WTC11 (cell line): ENCODE measurements at regions not wholly inside any gene's neighbourhood (a gene's known extent, or its start where the extent isn't known, plus 50 kb on each side); places are given as distances from the start of the nearest gene placed in this dataset.

Experiments used
- ATAC-seq: fragments of 200-7000 bp; cut with Tn5 transposase; 2 replicates; pipeline ENCODE4 v1.10.0; 2021; ENCODE audit warnings: mild to moderate bottlenecking, moderate library complexity
- CTCF ChIA-PET: fragments of 300-600 bp; sonication (Branson Sonifier 250); formaldehyde crosslinking; loops from one replicate; lab custom pipeline; 2021; ENCODE audit warnings: antibody characterized with exemption; lab: Charles Lee
- POLR2A ChIA-PET: fragments of 350-600 bp; sonication (Branson Sonifier 250); formaldehyde crosslinking; loops from one replicate; lab custom pipeline; 2021; ENCODE audit warnings: antibody characterized with exemption; lab: Charles Lee
- DNase-seq: peaks from one replicate; pipeline ENCODE4 v3.0.0; 2021; ENCODE audit warnings: low spot score
- H3K27ac Mint-ChIP-seq: 2 replicates; pipeline ENCODE4 v1.8.0; 2021; ENCODE audit warnings: mixed read lengths
- H3K27me3 Mint-ChIP-seq: 2 replicates; pipeline ENCODE4 v1.8.0; 2021; ENCODE audit warnings: low read depth, mild to moderate bottlenecking, moderate library complexity, mixed read lengths
- H3K36me3 Mint-ChIP-seq: 2 replicates; pipeline ENCODE4 v1.8.0; 2021; ENCODE audit warnings: mixed read lengths
- H3K4me1 Mint-ChIP-seq: 2 replicates; pipeline ENCODE4 v1.8.0; 2022; ENCODE audit warnings: mixed read lengths
- H3K4me3 Mint-ChIP-seq: 2 replicates; pipeline ENCODE4 v1.8.0; 2021; ENCODE audit warnings: mild to moderate bottlenecking, moderate library complexity, mixed read lengths
- H3K9me3 Mint-ChIP-seq: 2 replicates; pipeline ENCODE4 v1.8.0; 2021; ENCODE audit warnings: mixed read lengths
- AR ChIP-seq: fragments of 250-450 bp; sonication (Bioruptor Pico); IDR thresholded peaks from 2 replicates; pipeline ENCODE4 v1.9.0; 2021; ENCODE audit warnings: mild to moderate bottlenecking
- ATF1 ChIP-seq: sonication (generic); formaldehyde crosslinking; IDR thresholded peaks from 2 replicates; pipeline ENCODE4 v1.8.1; 2023; ENCODE audit warnings: mild to moderate bottlenecking, moderate library complexity, missing genetic modification reagents
- CBFB ChIP-seq: sonication (generic); formaldehyde crosslinking; IDR thresholded peaks from 2 replicates; pipeline ENCODE4 v1.8.1; 2022; ENCODE audit warnings: mild to moderate bottlenecking, low read depth, missing genetic modification reagents
- E2F4 ChIP-seq: sonication (generic); formaldehyde crosslinking; IDR thresholded peaks from 2 replicates; pipeline ENCODE4 v1.8.1; 2022; ENCODE audit warnings: low read depth, mild to moderate bottlenecking, moderate library complexity, missing genetic modification reagents, borderline replicate concordance
- FOXP1 ChIP-seq: sonication (generic); formaldehyde crosslinking; IDR thresholded peaks from 2 replicates; pipeline ENCODE4 v1.8.0; 2022; ENCODE audit warnings: missing genetic modification reagents, mild to moderate bottlenecking, moderate library complexity, borderline replicate concordance
- GTF2I ChIP-seq: fragments of 250-450 bp; sonication (Bioruptor Pico); conservative IDR thresholded peaks from 2 replicates; pipeline ENCODE4 v1.4.0; 2021; ENCODE audit warnings: mild to moderate bottlenecking
- KAT7 ChIP-seq: sonication (generic); formaldehyde crosslinking; IDR thresholded peaks from 2 replicates; pipeline ENCODE4 v1.8.1; 2023; ENCODE audit warnings: missing genetic modification reagents, mild to moderate bottlenecking, borderline replicate concordance
- NFATC4 ChIP-seq: fragments of 250-450 bp; sonication (Bioruptor Pico); IDR thresholded peaks from 2 replicates; pipeline ENCODE4 v1.9.0; 2021; ENCODE audit warnings: mild to moderate bottlenecking
- NFE2L1 ChIP-seq: sonication (generic); formaldehyde crosslinking; IDR thresholded peaks from 2 replicates; pipeline ENCODE4 v1.8.1; 2023; ENCODE audit warnings: missing genetic modification reagents
- SP1 ChIP-seq: sonication (generic); formaldehyde crosslinking; conservative IDR thresholded peaks from 2 replicates; pipeline ENCODE4 v1.8.1; 2022; ENCODE audit warnings: missing genetic modification reagents
- STAT6 ChIP-seq: sonication (generic); formaldehyde crosslinking; conservative IDR thresholded peaks from 2 replicates; pipeline ENCODE4 v1.8.1; 2023; ENCODE audit warnings: mild to moderate bottlenecking, low read depth, missing genetic modification reagents, moderate library complexity
- ZBTB21 ChIP-seq: sonication (generic); formaldehyde crosslinking; IDR thresholded peaks from 2 replicates; pipeline ENCODE4 v1.8.1; 2023; ENCODE audit warnings: mild to moderate bottlenecking, missing genetic modification reagents, borderline replicate concordance
- ZNF396 ChIP-seq: fragments of 250-450 bp; sonication (Bioruptor Pico); IDR thresholded peaks from 2 replicates; pipeline ENCODE4 v1.8.0; 2021; ENCODE audit warnings: mild to moderate bottlenecking, moderate library complexity, borderline replicate concordance
- ZNF416 ChIP-seq: fragments of 250-450 bp; sonication (Bioruptor Pico); IDR thresholded peaks from 2 replicates; pipeline ENCODE4 v1.9.0; 2021; ENCODE audit warnings: mild to moderate bottlenecking, inconsistent platforms
- TF ChIP-seq, protein P1 (sequence below): fragments of 200-600 bp; IDR thresholded peaks from 2 replicates; pipeline ENCODE4 v1.8.0; 2022; ENCODE audit warnings: antibody characterized with exemption
- TF ChIP-seq, protein P2 (sequence below): fragments of 250-450 bp; sonication (Bioruptor Pico); IDR thresholded peaks from 2 replicates; pipeline ENCODE4 v2.1.2; 2022; ENCODE audit warnings: mild to moderate bottlenecking, moderate library complexity
- TF ChIP-seq, protein P3 (sequence below): sonication (generic); formaldehyde crosslinking; IDR thresholded peaks from 2 replicates; pipeline ENCODE4 v1.8.1; 2022; ENCODE audit warnings: low read depth, missing genetic modification reagents, borderline replicate concordance

GRCh38 chr11:70737816-70738630, 339.7 kb downstream of the CTTN start:
- H3K9me3 Mint-ChIP-seq = no peaks in the 10 kb centered on the region
- no peak for ATAC-seq
- no peak overlapping the region for H3K4me3 Mint-ChIP-seq
- H3K27ac Mint-ChIP-seq = no peak overlapping the region
- peaks cover 27% of the 10 kb centered on the region for H3K4me1 Mint-ChIP-seq
- POLR2A ChIA-PET = no interaction called here
- no peaks in the 10 kb centered on the region; the same call in 1 of the 2 replicates for H3K27me3 Mint-ChIP-seq
- no peaks in the 10 kb centered on the region for H3K36me3 Mint-ChIP-seq
- TF ChIP-seq ZNF396 (CRISPR knock-in tag) (no peak), KAT7 (CRISPR knock-in tag) (no peak), E2F4 (CRISPR knock-in tag) (no peak), AR (CRISPR knock-in tag) (no peak), STAT6 (CRISPR knock-in tag) (no peak), CBFB (CRISPR knock-in tag) (no peak), NFATC4 (CRISPR knock-in tag) (no peak), NFE2L1 (CRISPR knock-in tag) (no peak), ZBTB21 (CRISPR knock-in tag) (no peak), GTF2I (CRISPR knock-in tag) (no peak), ATF1 (CRISPR knock-in tag) (no peak), ZNF416 (CRISPR knock-in tag) (no peak), SP1 (CRISPR knock-in tag) (no peak), FOXP1 (CRISPR knock-in tag) (no peak)
- TF ChIP-seq, protein P1, sequence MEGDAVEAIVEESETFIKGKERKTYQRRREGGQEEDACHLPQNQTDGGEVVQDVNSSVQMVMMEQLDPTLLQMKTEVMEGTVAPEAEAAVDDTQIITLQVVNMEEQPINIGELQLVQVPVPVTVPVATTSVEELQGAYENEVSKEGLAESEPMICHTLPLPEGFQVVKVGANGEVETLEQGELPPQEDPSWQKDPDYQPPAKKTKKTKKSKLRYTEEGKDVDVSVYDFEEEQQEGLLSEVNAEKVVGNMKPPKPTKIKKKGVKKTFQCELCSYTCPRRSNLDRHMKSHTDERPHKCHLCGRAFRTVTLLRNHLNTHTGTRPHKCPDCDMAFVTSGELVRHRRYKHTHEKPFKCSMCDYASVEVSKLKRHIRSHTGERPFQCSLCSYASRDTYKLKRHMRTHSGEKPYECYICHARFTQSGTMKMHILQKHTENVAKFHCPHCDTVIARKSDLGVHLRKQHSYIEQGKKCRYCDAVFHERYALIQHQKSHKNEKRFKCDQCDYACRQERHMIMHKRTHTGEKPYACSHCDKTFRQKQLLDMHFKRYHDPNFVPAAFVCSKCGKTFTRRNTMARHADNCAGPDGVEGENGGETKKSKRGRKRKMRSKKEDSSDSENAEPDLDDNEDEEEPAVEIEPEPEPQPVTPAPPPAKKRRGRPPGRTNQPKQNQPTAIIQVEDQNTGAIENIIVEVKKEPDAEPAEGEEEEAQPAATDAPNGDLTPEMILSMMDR = no peak
- TF ChIP-seq, protein P2, sequence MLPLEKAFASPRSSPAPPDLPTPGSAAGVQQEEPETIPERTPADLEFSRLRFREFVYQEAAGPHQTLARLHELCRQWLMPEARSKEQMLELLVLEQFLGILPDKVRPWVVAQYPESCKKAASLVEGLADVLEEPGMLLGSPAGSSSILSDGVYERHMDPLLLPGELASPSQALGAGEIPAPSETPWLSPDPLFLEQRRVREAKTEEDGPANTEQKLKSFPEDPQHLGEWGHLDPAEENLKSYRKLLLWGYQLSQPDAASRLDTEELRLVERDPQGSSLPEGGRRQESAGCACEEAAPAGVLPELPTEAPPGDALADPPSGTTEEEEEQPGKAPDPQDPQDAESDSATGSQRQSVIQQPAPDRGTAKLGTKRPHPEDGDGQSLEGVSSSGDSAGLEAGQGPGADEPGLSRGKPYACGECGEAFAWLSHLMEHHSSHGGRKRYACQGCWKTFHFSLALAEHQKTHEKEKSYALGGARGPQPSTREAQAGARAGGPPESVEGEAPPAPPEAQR (CRISPR knock-in tag) = no peak
- TF ChIP-seq, protein P3, sequence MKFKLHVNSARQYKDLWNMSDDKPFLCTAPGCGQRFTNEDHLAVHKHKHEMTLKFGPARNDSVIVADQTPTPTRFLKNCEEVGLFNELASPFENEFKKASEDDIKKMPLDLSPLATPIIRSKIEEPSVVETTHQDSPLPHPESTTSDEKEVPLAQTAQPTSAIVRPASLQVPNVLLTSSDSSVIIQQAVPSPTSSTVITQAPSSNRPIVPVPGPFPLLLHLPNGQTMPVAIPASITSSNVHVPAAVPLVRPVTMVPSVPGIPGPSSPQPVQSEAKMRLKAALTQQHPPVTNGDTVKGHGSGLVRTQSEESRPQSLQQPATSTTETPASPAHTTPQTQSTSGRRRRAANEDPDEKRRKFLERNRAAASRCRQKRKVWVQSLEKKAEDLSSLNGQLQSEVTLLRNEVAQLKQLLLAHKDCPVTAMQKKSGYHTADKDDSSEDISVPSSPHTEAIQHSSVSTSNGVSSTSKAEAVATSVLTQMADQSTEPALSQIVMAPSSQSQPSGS = no peak
- no peak for DNase-seq
- CTCF ChIA-PET = no interaction called here
